Kasumi-1 (cell line): ENCODE measurements at regions not wholly inside any gene's neighbourhood (a gene's known extent, or its start where the extent isn't known, plus 50 kb on each side); places are given as distances from the start of the nearest gene placed in this dataset.

Experiments
- DNase-seq, 2 experiments: peaks; one replicate each; lab custom pipeline; 2025; lab: John Stamatoyannopoulos, UW

GRCh38 chr13:47337781-47338507 is 441.1 kb upstream of the HTR2A start:
- no peak for DNase-seq

GRCh38 chr13:47334173-47334572 is 437.3 kb upstream of the HTR2A start:
- no peak for DNase-seq

GRCh38 chr13:47332149-47332548 is 435.3 kb upstream of the HTR2A start:
- peak in 1 of 2 experiments; percentile 3 for DNase-seq

- no peak for DNase-seq
Observed at GRCh38 chr13:47330031-47330430, 433.2 kb upstream of the HTR2A start.

- DNase-seq: no peak
Observed at GRCh38 chr13:47327861-47328260, 431.0 kb upstream of the HTR2A start.

GRCh38 chr13:47326061-47326460 is 429.2 kb upstream of the HTR2A start:
- no peak for DNase-seq

GRCh38 chr13:47317356-47317755 is 420.5 kb upstream of the HTR2A start:
- no peak for DNase-seq

- DNase-seq: no peak
Observed at GRCh38 chr13:47310401-47310800, 413.5 kb upstream of the HTR2A start.

- no peak for DNase-seq
Observed at GRCh38 chr13:47306991-47307390, 410.1 kb upstream of the HTR2A start.

GRCh38 chr13:47303626-47304025 is 406.8 kb upstream of the HTR2A start:
- DNase-seq: no peak

GRCh38 chr13:47299304-47299703 is 402.5 kb upstream of the HTR2A start:
- DNase-seq: no peak

GRCh38 chr13:47298506-47298905 is 401.7 kb upstream of the HTR2A start:
- no peak for DNase-seq

GRCh38 chr13:47294691-47295090 is 397.8 kb upstream of the HTR2A start:
- DNase-seq: no peak

GRCh38 chr13:47291107-47291656 is 394.3 kb upstream of the HTR2A start:
- DNase-seq: no peak

- no peak for DNase-seq
Observed at GRCh38 chr13:47289567-47289966, 392.7 kb upstream of the HTR2A start.

GRCh38 chr13:47288546-47288945 is 391.7 kb upstream of the HTR2A start:
- DNase-seq: no peak

- DNase-seq: no peak
Observed at GRCh38 chr13:47287291-47287751, 390.5 kb upstream of the HTR2A start.

- DNase-seq: no peak
Observed at GRCh38 chr13:47281991-47282390, 385.1 kb upstream of the HTR2A start.

- no peak for DNase-seq
Observed at GRCh38 chr13:47279920-47280319, 383.1 kb upstream of the HTR2A start.

GRCh38 chr13:47277774-47278173 is 380.9 kb upstream of the HTR2A start:
- DNase-seq: no peak

GRCh38 chr13:47268270-47268669 is 371.4 kb upstream of the HTR2A start:
- no peak for DNase-seq

GRCh38 chr13:47258384-47258783 is 361.5 kb upstream of the HTR2A start:
- DNase-seq: no peak

- no peak for DNase-seq
Observed at GRCh38 chr13:47256618-47257017, 359.8 kb upstream of the HTR2A start.

- DNase-seq: no peak
Observed at GRCh38 chr13:47252627-47253026, 355.8 kb upstream of the HTR2A start.
